Breast epithelium (tissue), 4 donors: ENCODE measurements at regions not wholly inside any gene's neighbourhood (a gene's known extent, or its start where the extent isn't known, plus 50 kb on each side); places are given as distances from the start of the nearest gene placed in this dataset.

Experiments
- DNase-seq, 2 donors: peaks; one replicate each; pipeline ENCODE4 v3.0.0-alpha.2; 2019; ENCODE audit warnings: low spot score in 2 of 2
- H3K27ac ChIP-seq, 2 donors: fragments of 200-600 bp; sonication (generic) in 1 of 2; one replicate each; pipeline ENCODE4 v1.5.1; 2016 to 2019; ENCODE audit warnings: mild to moderate bottlenecking in 1 of 2
- H3K27me3 ChIP-seq, 2 donors: fragments of 200-600 bp; sonication (generic) in 1 of 2; one replicate each; pipeline versions ENCODE4 v1.5.1 to v1.6.0; 2017 to 2019; ENCODE audit warnings: control low read depth in 1 of 2, mild to moderate bottlenecking in 1 of 2
- H3K36me3 ChIP-seq: fragments of 200-600 bp; one replicate; pipeline ENCODE4 v1.5.1; 2019
- H3K4me1 ChIP-seq, 2 donors: fragments of 200-600 bp; sonication (generic); one replicate each; pipeline ENCODE4 v1.5.1; 2016 to 2019; ENCODE audit warnings: control low read depth in 1 of 2
- H3K4me3 ChIP-seq, 3 donors: fragments of 200-600 bp; sonication (generic); 1 replicate in 2 of 3; 2 replicates in 1 of 3; pipeline ENCODE4 v1.5.1; 2016 to 2019; ENCODE audit warnings: mild to moderate bottlenecking in 3 of 3, moderate library complexity in 2 of 3
- H3K9me3 ChIP-seq, 2 donors: fragments of 200-600 bp; sonication (generic) in 1 of 2; one replicate each; pipeline ENCODE4 v1.5.1; 2016 to 2019; ENCODE audit warnings: control low read depth in 1 of 2
- POLR2A ChIP-seq: fragments of 450-650 bp; IDR thresholded peaks from one replicate; pipeline ENCODE4 v1.6.1; 2016; ENCODE audit warnings: antibody characterized with exemption, mild to moderate bottlenecking, moderate library complexity
- POLR2AphosphoS5 ChIP-seq, 3 donors: sonication (generic); formaldehyde crosslinking; IDR thresholded peaks; one replicate each; pipeline ENCODE4 v1.6.1; 2017; ENCODE audit warnings: antibody characterized with exemption in 3 of 3
- intact Hi-C: fragments of 100-400 bp; cut with DNase I; formaldehyde crosslinking; loops from one replicate; pipeline ENCODE4 v1.15.1; 2023; ENCODE audit warnings: low total_unique reads
- TF ChIP-seq, protein P1 (sequence below), 3 donors: fragments of 450-650 bp; IDR thresholded peaks; one replicate each; pipeline ENCODE4 v1.5.1; 2016 to 2017; ENCODE audit warnings: antibody characterized with exemption in 3 of 3, mild to moderate bottlenecking in 3 of 3, moderate library complexity in 3 of 3

DNA sequence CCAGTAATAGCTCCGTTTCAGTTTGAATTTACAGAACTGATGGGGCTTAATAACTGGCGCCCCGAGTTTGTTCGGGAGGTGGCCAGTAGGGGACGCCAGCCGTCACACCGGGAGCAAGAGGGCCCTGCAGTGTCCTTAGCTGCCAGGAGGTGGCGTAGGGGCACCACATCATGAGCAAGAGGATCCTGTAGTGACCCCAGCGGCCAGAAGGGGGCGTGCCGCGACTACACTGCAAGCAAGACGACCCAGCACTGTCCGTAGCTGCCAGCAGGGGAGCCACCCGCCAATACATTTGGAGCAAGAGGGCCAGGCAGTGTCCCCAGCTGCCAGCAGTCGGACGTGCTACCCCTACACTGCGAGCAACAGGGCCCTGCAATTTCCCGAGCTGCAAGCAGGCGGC, 663.7 kb upstream of the B3GAT1 start:
- H3K27ac ChIP-seq = no peak overlapping the region
- no peaks in the 10 kb centered on the region for H3K4me1 ChIP-seq
- intact Hi-C loops = no loop called here
- H3K36me3 ChIP-seq = no peaks in the 10 kb centered on the region
- TF ChIP-seq POLR2AphosphoS5 (IDR thresholded peaks at IDR 0.05) = no peak
- TF ChIP-seq, protein P1, sequence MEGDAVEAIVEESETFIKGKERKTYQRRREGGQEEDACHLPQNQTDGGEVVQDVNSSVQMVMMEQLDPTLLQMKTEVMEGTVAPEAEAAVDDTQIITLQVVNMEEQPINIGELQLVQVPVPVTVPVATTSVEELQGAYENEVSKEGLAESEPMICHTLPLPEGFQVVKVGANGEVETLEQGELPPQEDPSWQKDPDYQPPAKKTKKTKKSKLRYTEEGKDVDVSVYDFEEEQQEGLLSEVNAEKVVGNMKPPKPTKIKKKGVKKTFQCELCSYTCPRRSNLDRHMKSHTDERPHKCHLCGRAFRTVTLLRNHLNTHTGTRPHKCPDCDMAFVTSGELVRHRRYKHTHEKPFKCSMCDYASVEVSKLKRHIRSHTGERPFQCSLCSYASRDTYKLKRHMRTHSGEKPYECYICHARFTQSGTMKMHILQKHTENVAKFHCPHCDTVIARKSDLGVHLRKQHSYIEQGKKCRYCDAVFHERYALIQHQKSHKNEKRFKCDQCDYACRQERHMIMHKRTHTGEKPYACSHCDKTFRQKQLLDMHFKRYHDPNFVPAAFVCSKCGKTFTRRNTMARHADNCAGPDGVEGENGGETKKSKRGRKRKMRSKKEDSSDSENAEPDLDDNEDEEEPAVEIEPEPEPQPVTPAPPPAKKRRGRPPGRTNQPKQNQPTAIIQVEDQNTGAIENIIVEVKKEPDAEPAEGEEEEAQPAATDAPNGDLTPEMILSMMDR (IDR thresholded peaks at IDR 0.05) = peak in 2 of 3 donors; percentile 43 to 53
- H3K9me3 ChIP-seq = no peaks in the 10 kb centered on the region
- DNase-seq = peak; percentile 57 to 59
- no peaks in the 10 kb centered on the region for H3K27me3 ChIP-seq
- H3K4me3 ChIP-seq = no peak overlapping the region

DNA sequence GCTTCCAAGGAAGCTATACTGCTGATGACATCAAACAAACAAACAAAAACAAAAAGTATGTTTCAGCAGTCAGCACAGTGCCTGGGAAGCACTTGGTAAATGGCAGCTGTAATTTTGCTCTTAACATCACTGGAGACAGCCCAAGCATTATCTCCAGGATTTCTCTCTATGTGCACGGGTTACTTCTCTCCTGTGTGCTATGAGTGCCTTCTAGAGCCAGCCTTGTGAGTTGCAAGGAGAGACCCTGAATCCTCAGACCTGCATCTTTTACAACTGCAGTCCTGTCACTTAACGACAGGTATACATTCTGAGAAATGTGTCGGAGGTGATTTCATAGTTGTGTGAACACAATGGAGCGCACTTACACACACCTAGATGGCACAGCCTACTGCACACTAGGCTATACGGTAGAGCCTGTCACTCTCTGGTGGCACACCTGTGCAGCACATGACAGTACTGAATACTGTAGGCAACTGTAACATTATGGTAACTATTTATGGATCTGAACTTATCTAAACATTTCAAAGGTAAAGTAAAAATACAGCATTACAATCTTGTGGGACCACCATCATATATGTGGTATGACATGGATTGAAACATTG, 662.5 kb upstream of the B3GAT1 start:
- TF ChIP-seq, protein P1 (IDR thresholded peaks at IDR 0.05) = no peak
- TF ChIP-seq POLR2A (no peak), POLR2AphosphoS5 (IDR thresholded peaks at IDR 0.05) (no peak)
- intact Hi-C loops = no loop called here
- Histone ChIP-seq H3K4me1 (no peaks in the 10 kb centered on the region), H3K9me3 (no peaks in the 10 kb centered on the region), H3K36me3 (no peaks in the 10 kb centered on the region), H3K27ac (no peak overlapping the region), H3K4me3 (no peak overlapping the region), H3K27me3 (no peaks in the 10 kb centered on the region)
- DNase-seq = no peak

DNA sequence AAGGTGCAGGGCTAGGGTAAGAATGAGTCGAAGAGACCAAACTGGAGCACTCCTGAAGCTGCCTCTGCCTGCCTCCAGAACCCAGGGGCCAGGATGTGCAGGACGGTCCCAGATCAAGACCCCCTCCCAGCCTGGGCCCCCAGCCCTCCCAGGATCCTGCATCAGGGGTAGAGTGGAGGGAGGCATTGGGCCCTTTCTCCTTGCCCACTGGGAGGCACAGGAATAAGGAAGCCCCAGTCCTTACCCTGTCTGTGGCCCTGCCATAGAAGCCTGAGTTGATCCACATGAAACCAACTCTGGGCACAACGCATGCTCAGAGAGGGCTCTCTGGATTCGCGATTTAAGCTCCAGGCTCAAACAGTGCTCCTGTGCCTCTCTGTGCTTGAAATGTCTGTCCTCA, 661.8 kb upstream of the B3GAT1 start:
- TF ChIP-seq POLR2A = no peak
- no peak for TF ChIP-seq POLR2AphosphoS5 (IDR thresholded peaks at IDR 0.05)
- TF ChIP-seq, protein P1 (IDR thresholded peaks at IDR 0.05) = no peak
- Histone ChIP-seq H3K4me3 (no peak overlapping the region), H3K27me3 (no peaks in the 10 kb centered on the region), H3K27ac (no peak overlapping the region), H3K36me3 (no peaks in the 10 kb centered on the region), H3K4me1 (no peaks in the 10 kb centered on the region), H3K9me3 (no peaks in the 10 kb centered on the region)
- intact Hi-C loops = no loop called here
- DNase-seq = no peak

DNA sequence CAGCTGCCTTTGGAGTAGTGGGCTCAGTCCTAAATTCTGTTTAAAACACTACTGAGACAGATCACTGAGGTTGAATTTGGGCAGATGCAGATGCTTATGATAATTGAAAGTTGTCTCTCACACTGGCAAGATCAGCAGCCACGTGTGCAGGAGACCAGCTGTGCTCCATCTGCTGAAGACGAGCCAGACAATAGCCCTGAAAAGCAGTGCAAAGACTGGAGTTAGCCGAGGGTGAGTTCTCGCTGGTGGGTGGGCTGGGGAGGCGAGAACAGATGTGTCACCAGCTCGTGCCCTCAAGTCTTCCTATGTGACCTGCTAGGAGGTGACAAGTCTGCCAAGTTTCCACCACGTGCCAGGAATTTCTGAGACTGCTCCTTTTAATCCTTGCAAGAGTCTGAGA, 661.3 kb upstream of the B3GAT1 start:
- H3K9me3 ChIP-seq = no peaks in the 10 kb centered on the region
- TF ChIP-seq, protein P1 (IDR thresholded peaks at IDR 0.05) = no peak
- TF ChIP-seq POLR2A (no peak), POLR2AphosphoS5 (IDR thresholded peaks at IDR 0.05) (no peak)
- no peak overlapping the region for H3K4me3 ChIP-seq
- intact Hi-C loops = no loop called here
- H3K36me3 ChIP-seq = no peaks in the 10 kb centered on the region
- no peaks in the 10 kb centered on the region for H3K4me1 ChIP-seq
- H3K27ac ChIP-seq = no peak overlapping the region
- DNase-seq = no peak
- H3K27me3 ChIP-seq = peaks cover 0 to 4% of the 10 kb centered on the region in 2 donors

DNA sequence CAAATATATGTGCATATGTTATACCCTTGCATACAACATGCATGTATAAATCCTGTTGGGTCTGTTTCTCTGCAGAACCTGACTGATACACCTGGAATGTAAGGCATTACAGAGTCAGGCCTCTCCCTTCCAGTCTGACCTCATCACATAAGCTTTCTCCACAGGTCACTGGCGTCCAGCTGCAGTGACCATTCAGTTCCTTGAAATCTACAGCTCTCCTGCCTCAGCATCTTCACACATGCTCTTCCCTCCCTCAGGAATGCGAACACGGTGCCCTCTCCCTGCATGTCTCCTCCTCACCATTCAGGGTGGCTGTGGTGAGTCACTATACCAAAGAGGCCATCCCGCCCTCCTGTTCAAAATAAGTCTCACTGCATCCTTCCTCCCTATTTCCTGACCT, 657.8 kb upstream of the B3GAT1 start:
- Histone ChIP-seq H3K27ac (no peak overlapping the region), H3K9me3 (no peaks in the 10 kb centered on the region), H3K4me3 (no peak overlapping the region), H3K27me3 (peaks cover 0 to 6% of the 10 kb centered on the region in 2 donors), H3K4me1 (no peaks in the 10 kb centered on the region), H3K36me3 (no peaks in the 10 kb centered on the region)
- TF ChIP-seq POLR2AphosphoS5 (IDR thresholded peaks at IDR 0.05) = no peak
- no peak for TF ChIP-seq POLR2A
- TF ChIP-seq, protein P1 (IDR thresholded peaks at IDR 0.05) = no peak
- intact Hi-C loops = no loop called here
- no peak for DNase-seq
